ENCODE measurements at regions not wholly inside any gene's neighbourhood (a gene's known extent, or its start where the extent isn't known, plus 50 kb on each side); places are given as distances from the start of the nearest gene placed in this dataset.

DNA sequence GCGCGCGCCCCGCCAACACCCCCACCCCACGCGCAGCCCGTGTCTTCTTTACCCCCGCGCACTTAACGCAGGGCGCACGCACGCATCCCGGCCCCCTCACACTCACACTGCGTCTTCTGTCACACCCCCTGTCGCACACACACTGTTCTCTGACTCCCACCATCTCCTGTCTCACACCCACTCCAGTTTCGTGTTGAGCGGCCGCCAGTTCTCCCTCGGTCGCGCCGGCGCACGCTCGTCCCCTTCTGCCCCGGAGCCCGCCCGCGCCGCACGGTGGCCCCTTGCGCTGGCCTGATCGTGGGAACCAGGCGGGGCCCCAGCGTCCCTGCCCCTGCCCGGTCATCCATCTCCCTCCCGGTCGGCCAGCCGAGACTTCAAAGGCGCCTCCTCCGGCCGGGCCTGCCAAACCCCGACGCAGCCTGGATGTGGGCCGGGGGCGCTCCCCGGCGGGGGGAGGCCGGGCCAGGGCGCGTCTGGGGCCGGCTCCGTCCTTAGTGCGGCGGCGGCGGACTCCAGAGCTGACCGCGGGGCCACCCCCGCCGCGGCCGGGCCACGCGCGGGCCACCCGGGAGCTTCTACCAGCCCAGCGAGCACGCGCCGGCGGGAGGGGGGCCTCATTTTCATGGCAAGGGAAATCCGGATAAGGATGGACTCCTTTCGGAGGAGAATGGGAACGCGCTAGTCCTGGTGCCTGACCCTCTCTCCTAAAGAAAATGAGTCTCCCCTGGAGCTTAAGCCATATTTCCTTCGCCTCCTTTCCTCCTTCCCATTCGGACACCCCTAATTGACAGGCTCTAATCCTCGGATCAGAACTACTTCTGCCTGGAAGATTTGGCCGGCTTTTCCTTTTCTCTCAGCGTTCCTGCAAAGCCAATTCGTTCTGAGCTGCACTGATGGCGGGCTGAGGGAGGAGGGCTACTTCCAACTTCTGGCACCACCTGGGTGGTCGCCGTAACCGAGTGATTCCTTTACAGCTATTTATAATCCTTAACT lies 82.0 kb upstream of the HMGA2 start:
- TF ChIP-seq, protein P1, sequence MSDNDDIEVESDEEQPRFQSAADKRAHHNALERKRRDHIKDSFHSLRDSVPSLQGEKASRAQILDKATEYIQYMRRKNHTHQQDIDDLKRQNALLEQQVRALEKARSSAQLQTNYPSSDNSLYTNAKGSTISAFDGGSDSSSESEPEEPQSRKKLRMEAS (IDR thresholded peaks at IDR 0.05) = no peak
- TF ChIP-seq, protein P2, sequence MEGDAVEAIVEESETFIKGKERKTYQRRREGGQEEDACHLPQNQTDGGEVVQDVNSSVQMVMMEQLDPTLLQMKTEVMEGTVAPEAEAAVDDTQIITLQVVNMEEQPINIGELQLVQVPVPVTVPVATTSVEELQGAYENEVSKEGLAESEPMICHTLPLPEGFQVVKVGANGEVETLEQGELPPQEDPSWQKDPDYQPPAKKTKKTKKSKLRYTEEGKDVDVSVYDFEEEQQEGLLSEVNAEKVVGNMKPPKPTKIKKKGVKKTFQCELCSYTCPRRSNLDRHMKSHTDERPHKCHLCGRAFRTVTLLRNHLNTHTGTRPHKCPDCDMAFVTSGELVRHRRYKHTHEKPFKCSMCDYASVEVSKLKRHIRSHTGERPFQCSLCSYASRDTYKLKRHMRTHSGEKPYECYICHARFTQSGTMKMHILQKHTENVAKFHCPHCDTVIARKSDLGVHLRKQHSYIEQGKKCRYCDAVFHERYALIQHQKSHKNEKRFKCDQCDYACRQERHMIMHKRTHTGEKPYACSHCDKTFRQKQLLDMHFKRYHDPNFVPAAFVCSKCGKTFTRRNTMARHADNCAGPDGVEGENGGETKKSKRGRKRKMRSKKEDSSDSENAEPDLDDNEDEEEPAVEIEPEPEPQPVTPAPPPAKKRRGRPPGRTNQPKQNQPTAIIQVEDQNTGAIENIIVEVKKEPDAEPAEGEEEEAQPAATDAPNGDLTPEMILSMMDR (IDR thresholded peaks at IDR 0.05; ENCODE audit: low read depth, low read length, missing input control) = no peak
- TF ChIP-seq, protein P3, sequence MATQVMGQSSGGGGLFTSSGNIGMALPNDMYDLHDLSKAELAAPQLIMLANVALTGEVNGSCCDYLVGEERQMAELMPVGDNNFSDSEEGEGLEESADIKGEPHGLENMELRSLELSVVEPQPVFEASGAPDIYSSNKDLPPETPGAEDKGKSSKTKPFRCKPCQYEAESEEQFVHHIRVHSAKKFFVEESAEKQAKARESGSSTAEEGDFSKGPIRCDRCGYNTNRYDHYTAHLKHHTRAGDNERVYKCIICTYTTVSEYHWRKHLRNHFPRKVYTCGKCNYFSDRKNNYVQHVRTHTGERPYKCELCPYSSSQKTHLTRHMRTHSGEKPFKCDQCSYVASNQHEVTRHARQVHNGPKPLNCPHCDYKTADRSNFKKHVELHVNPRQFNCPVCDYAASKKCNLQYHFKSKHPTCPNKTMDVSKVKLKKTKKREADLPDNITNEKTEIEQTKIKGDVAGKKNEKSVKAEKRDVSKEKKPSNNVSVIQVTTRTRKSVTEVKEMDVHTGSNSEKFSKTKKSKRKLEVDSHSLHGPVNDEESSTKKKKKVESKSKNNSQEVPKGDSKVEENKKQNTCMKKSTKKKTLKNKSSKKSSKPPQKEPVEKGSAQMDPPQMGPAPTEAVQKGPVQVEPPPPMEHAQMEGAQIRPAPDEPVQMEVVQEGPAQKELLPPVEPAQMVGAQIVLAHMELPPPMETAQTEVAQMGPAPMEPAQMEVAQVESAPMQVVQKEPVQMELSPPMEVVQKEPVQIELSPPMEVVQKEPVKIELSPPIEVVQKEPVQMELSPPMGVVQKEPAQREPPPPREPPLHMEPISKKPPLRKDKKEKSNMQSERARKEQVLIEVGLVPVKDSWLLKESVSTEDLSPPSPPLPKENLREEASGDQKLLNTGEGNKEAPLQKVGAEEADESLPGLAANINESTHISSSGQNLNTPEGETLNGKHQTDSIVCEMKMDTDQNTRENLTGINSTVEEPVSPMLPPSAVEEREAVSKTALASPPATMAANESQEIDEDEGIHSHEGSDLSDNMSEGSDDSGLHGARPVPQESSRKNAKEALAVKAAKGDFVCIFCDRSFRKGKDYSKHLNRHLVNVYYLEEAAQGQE (IDR thresholded peaks at IDR 0.05) = no peak

All from liver (tissue), 2 donors.